Effector CD4-positive, alpha-beta T cell (primary cell): ENCODE measurements at regions not wholly inside any gene's neighbourhood (a gene's known extent, or its start where the extent isn't known, plus 50 kb on each side); places are given as distances from the start of the nearest gene placed in this dataset.

Experiments
- DNase-seq: peaks from one replicate; pipeline ENCODE4 v3.0.0-alpha.2; 2020

DNA sequence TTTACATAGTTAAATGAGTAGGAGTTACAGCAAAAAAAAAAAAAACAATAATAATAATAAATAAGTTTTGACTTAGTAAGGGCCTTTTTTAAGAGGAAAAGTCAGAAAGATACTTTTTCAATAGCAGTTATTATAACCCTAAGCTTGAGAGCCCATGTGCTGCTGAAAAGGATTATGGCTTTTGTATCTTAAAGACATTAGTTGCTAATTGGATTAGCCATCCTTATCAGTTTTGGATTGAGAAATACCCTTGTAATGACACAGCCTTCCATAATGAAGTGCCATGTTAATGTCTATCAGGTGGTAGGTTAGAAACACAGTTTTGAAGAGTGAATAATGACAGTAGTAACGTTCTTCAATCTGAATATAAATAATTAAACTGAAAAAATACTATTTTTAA, 554.0 kb downstream of the RIT2 start:
- DNase-seq = no peak

DNA sequence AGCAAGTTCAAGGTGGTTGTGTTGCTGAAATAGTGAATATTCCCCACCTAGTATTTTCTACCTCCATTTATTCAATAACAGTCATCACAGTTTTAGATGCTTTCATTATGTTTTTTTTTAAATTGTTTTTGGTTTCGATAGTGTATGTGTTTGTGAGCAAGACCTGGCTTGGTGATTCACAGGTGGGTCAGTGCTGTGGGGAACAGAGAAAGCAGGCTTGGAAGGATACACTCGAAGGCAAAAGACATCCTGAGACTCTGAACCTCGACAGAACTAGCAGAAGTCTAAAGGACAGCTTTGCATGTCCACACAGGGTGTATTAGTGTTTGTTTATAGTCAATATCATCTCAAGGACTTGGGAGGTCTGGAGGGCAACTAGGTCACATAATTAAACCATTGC, 551.5 kb downstream of the RIT2 start:
- DNase-seq = no peak

DNA sequence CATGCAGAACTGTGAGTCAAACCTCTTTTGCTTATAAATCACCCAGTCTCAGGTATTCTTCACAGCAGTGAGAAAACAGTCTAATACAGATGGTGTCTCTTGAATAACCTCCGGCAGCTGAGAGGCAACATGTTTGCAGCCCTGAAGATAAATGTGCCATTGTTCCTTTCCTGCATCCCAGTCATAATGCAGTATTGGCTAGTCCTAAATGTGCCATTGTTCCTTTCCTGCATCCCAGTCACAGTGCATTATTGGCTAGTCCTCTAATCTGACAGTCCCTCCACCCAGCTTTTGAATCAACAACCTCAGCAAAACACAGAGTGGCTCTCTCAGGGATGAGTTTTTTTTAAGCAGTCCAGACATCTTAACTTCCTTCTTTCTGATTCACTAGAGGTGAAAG, 550.7 kb downstream of the RIT2 start:
- DNase-seq = no peak

DNA sequence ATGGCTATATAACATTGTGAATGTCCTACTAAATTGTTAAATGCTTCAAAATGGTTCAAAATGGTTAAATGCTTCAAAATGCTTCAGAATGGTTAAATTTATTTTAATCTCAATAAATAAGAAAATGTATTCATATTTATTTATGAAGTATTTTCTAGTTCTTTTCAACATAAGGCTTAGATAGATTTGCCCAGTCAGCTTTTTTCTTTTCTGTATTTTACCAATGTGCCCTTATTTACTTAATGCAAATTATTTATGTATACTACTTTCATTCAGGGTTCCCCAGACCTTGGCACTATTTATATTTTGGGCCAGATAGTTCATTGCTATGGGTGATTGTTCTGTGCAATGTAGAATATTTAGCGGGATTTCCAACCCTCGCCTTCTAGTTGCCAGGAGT, 546.7 kb downstream of the RIT2 start:
- no peak for DNase-seq

DNA sequence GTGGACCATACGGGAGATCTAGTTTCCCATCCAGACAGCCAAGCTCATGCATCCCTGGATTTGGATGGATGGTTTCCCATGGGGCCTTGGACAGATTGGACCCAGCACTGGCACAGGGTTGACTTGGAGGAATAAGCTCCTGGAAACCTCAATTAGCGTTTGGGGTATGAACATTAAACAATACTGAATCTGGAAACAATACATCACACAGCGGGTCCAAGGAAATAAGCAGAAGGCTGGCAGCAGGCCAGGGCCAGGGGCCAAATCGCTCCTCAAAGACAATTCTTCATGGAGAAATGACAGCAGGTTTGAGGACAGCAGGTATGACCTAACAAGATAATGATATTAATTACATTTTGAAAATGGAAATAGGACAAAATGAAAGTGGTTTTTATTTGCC, 540.6 kb downstream of the RIT2 start:
- no peak for DNase-seq

DNA sequence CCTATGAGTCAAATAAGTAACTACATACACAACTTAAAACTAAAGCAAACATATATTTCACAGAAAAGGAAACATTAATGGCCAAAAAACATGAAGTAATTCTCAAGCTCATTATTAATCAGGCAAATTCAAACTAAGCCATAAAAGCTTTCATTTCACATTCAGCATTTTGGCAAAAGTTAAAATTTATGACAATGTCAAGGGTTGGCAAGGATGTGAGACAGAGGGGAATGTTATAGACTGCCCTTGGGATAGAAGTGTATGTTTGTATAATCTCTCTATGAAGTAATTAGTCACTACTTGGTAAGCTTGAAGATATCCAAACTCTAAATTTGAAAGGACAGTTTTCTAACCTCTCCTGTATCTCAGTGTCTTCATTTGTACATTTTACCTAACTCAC, 539.4 kb downstream of the RIT2 start:
- DNase-seq = no peak

DNA sequence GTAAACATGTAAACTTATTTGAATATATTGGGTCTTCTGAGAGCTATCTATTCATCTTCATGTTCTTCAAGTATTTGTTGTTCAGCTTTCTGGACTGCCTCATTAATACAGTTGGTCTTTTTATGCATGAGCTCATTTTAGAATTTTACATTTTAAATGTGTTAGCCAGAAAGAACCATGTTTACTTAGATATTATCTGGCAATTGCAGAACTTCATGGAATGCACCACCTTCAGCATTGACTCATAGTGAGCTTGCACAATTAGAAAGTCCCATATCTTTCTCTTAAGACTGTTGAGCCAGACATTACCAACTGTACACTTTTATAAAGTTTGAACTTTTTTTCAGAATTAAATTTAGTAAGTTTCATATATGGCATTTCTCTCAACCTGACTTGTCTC, 536.7 kb downstream of the RIT2 start:
- DNase-seq = no peak

DNA sequence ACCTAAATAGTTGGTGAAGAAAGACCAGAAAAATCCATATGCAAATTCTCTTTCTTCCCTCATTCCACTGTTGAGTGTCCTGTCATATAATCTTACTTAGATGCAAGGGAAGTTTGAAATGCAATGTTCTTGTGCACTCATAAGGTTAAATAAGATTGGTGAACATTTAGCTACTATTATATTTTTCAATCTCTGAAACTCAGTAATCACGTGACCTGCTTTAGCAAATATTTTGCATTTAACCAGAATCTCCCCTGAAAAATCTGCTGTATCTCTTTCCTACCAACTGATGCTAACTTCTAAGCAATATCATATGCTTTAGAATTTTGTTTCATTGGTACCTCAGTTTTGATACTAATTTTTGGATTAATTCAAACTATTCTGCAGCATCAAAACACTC, 533.2 kb downstream of the RIT2 start:
- DNase-seq = no peak

DNA sequence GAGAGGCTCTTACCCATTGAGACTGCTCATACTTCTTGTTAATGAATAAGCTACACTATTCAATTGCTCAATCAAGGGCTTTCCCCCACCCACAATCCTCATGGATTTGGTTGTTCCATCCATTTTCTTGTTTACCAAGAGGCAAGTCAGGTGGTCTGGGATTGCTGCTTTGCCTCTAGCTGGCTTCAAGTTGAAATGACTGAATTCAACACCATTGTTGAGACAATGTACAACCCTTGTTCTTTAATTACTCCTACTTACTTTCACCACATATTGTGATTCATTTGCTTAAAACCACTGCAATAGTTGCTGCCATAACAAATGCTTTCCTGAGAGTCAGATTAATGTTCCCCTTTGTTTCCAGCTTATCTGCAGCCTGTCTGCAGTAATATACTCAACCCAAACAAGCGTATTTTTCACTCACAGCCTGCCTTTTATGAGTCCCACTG, 532.2 kb downstream of the RIT2 start:
- DNase-seq = no peak

DNA sequence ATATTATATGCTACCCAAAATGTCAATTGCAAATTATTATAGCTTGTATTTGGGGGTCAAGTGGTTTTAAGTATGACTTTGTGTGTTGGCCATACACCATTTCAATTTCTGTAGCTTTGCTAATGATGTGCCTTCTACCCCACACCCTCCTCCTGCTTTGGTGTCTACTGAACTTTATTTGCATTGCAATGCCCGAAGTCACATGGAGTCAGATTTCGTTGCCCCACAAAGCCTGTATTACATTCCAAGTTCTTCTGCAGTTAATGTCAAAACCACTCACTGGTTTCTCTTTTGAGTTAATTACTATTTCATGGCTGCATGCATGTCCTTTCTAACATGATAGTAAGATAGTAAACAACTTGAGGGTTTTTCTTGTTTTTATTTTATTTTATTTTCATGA, 528.9 kb downstream of the RIT2 start:
- DNase-seq = no peak

DNA sequence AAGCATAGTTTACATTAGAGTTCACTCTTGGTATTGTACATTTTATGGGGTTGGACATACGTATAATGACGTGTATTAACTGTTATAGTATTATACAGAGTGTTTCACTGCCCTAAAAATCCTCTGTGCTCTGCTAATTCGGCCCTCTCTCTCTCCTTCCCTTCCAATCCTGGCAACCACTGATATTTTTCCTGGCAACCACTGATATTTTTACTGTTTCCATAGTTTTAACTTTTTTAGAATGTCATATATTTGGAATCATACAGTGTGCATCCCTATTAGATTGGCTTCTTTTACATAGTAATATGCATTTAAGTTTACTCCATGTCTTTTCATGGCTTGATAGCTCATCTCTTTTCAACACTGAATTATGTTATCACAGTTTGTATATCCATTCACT, 526.7 kb downstream of the RIT2 start:
- DNase-seq = no peak

DNA sequence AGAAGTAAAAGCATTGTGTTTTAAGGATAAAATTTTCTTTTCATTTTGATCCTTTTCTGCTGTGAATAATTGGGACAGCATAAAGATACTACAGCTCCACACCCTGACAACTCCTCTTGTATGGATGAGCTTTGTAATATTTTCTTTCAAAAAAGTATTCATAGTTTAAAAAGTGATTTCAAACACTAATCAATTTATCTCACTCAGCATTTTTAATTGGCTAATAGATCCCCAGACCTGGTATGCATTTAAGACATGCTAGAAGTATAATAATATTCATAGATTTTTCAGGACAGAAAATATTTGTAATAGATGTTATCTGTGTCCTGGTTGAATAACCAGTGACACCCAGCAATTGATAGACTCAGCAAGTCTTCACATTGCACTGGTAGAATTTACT, 510.7 kb downstream of the RIT2 start:
- DNase-seq = no peak

DNA sequence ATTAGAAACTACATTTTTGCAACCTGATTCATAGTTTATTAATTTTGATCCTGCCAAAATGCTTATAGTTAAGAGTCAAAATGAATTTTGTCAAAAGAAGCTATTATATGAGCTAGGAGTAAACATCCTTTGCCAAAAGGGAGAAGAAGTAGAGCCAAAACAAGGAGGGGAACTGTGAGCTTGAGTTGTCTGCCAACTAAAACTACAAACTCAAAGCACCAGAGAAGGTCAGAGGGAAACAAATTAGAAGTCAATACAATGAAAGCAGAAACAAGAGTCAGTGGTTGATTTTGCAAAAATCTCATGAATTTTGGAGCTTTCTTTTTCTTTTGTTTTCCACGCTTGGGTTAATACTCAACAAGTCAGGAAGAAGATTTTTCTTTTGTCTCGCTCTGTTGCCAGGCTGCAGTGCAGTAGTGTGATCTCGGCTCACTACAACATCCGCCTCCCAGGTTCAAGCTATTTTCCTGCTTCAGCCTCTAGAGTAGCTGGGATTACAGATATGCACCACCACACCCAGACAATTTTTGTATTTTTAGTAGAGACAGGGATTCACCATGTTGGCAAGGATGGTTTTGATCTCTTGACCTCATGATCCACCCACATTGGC, 508.5 kb downstream of the RIT2 start:
- DNase-seq = no peak

DNA sequence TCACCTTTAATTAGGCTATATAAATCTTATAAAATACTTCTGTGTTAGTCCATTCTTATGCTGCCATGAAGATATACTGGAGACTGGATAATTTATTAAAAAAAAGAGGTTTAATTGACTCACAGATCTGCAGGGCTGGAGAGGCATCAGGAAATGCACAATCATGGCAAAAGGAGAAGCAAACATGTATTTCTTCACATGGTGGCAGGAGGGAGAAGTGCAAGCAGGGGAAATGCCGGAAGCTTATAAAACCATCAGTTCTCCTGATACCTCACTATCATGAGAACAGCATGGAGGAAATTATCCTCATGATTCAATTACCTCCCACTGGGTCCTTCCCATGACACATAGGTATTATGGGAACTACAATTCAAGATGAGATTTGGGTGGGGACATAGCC, 504.4 kb downstream of the RIT2 start:
- DNase-seq = no peak

DNA sequence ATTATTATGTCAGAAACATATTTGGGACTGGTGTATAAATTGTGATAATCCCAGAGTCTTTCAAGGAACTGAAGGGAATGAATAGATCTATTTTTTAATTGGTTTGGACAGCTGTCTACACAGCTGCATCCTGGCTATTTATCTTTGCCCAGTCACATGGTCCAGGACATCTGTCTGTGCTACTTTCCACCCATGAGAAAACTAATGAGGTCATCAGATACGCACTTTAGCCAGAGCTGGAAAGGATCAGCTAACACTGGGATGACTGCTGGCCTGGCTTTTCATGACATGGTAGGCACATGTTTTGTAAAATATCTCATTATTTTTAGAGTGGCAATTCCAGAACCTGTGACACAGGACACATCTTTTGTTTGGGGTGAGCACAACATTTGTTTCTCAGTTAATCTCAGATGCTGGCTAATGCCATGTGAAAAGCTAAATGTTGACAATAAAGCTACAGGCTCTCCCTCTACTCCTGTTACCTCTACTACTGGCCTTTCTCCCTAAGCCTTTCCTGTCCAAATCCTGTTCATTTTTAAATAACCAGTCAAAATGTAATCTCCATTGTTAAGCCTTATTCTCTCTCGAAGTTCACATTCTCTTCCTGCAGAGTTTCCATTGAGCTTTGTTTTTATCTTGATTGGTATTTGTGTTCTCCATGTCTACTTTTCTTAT, 500.7 kb downstream of the RIT2 start:
- no peak for DNase-seq

DNA sequence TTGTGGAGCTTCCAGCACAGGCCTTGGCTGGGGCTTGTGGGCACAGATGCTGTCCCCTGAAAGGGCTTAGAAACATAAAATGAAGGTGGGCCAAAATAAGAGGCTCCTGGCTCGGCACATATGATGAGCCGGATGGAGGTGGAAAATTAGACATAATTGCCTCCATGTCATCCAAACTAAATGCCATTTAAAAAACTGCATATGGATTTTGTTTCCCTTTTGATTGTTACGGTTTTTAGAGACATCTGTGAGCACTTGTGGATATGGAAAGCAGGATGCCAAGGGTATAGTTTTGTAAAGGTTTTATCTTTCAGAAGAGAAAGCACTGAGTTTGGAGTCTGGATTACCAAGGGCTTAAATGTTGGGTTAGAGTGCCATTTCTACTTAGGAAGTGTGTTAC, 498.3 kb downstream of the RIT2 start:
- DNase-seq = no peak

DNA sequence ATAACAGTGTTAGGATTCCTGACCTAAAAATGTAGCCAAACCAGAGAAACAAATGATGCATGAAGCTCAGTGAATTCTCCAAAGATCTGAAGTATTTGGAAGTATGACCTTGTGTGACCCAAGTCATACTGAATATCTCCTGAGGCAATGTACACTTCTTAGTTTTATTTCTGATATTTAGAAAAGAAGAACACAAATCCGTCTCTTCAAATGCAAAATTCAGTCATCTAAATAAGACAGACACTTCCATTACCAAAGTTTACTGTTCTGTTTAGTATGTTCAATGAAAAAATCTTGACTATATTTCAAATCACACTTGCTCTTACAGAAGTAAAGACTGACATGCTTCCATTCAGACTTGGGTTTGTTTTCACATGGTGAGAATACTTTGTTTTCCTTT, 495.7 kb downstream of the RIT2 start:
- no peak for DNase-seq

DNA sequence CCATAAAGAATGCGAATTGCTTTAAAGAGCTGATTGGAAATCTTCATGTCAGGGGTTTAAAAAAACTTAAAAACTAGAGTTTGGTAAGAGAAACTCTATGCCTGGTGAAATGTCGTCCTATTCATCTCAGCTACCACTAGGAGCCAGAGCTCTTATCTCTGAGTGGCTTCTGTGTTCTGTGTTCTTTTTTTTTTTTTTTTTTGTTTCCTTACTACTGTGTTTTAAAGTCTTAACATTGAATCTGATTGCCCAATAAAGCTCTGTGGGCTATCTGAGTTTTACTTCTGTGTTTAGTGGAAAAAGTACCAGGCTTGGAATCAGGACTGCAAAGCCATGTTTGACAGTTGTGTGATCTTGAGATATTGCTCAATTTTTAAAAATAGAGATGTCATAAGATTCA, 494.8 kb downstream of the RIT2 start:
- no peak for DNase-seq

DNA sequence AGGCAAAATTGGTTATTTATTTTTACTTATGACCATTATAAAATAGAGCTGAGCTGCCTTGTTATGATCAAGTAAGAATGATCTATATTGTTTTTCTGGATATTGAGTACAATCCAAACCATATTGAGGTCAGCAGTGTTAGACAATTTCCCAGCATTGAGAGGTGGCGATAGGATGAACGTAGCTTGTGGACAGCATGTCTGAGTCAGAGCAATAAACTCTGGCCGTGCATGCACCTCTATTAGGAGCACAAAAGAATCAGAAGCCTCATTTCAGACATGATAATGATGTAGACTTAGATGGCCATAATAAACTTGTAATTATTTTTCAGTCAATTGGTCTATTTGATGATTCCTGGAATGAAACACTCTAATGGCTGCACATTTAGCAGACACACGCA, 491.6 kb downstream of the RIT2 start:
- DNase-seq = no peak

DNA sequence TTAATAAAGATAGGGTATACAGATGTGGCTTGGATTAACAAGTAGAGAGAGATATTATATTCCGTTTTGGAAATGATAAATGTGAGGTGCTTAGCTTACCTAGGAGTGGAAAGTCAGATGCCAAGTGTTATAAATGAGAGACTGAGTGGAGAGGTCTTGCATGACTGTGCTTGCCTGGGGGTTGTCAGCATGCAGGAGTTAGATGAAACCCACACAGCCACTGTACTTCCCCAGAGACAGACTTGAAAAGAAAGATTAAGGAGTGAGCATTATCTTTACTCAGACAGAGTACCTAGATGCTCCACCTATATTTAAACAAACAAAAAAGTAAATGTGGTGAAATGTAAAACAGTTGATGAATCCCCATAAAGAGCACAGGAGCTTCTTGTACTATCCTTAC, 482.7 kb downstream of the RIT2 start:
- DNase-seq = no peak

DNA sequence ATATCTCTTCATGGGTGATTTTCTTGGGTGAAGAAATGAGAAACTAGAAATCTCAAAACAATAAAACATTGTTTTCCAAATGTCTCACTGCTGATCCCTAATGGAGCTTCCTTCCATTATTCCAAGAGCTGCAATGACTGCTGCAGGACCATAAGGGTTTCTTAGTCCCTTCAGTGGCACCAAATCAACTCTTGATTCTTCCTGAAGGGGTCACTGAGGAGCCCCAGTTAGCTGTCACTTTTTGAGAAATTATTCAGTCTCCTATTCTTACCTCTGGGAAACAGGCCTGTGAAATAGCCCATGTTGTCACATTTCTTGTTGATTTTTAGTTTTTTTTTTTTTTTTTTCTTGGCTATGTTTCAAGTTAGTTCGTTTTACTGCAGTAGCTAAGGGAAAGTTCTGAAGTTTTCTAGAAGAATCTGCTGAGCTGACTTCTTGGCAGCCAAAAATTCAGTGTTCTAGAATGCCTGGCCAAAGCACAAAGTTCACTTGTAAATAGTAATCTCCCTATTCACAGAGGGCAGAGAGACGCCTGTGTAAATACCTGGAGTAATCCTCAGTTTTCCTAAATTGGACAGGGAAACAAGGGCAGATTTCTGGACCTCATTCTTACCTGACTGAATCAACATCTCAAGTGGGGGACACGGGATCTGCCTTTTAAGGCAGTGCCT, 480.0 kb downstream of the RIT2 start:
- DNase-seq = no peak

DNA sequence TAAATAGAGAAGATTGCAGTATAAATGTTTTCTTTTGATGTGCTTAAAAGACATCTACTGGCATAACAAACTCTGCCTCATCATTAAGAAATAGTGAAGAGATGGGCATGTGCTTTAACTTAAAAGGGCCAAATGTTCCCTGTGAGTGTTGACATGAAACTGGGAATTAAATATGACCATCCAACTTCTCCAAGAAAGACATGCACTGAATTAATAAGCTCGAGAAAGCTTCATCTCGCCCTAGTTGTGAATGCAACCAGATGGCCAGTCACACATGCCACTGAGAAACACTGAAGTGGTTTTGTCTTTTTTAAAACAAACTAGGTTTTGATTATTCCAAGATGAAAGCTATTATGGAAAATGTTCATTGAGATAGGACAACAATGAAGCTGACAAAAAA, 479.2 kb downstream of the RIT2 start:
- no peak for DNase-seq

DNA sequence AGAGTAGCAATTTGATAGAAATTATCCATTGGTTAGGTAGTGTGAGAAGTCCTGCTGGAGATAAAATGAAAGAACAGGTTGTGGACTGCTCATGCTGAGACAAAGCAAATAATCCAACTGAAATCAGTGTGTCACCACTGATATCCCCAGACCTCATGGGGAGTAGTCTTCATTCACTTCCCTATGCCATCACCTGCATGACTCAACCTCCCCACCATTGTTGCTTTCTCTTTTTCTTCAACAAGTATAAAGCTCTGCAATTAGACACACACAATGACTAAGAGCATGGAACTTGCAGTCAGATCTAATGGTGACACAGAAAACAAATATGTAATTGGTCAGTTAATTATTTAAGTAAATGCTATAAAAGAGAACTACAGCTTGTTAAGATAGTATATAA, 475.3 kb downstream of the RIT2 start:
- DNase-seq = no peak

DNA sequence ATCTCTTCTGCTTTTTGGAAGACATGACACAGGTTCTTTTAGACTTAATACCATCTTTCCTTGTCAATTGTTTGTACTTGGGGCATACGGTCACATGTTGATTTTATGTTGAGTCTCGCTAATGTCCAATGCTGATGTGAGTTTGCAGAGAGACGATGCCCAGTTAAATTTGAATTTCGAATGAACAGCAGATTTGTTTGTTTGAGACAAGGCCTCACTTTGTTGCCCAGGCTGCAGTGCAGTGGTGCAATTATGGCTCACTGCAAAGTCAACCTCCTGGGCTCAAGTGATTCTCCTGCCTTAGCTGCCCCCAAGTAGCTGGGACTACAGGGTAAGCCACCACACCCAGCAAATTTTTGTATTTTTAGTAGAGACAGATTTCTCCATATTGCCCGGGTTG, 473.5 kb downstream of the RIT2 start:
- no peak for DNase-seq

DNA sequence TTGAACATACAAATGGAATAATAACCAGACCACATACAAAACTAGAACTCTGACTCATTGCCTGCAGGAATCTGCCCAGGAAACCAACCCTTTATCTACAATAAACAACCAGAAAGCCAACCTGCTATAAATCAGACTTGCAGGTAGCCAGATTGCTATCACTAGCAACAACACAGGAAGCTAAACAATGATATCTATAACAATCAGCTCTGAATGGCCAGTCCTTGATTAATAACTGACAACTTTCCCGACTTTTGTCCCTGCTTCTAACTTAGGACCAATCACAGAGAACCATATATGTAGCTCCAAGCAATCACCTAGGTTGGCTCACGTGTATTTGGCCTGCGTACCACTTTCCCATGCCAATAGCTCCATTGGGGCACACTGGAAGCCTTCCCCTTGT, 470.8 kb downstream of the RIT2 start:
- no peak for DNase-seq
